HG02973 (cell line): ENCODE measurements at regions not wholly inside any gene's neighbourhood (a gene's known extent, or its start where the extent isn't known, plus 50 kb on each side); places are given as distances from the start of the nearest gene placed in this dataset.
"Not testable (repeated sequence)": the region's sequence is repeated elsewhere in the genome, so short reads cannot be mapped to it uniquely, and the experiment has no call there.

ENCODE experiments used
- ATAC-seq: cut with Tn5 transposase; IDR thresholded peaks from one replicate; pipeline ENCODE4 v1.9.1; 2021; ENCODE audit warnings: moderate library complexity; ENCODE audit not compliant: unreplicated experiment

DNA sequence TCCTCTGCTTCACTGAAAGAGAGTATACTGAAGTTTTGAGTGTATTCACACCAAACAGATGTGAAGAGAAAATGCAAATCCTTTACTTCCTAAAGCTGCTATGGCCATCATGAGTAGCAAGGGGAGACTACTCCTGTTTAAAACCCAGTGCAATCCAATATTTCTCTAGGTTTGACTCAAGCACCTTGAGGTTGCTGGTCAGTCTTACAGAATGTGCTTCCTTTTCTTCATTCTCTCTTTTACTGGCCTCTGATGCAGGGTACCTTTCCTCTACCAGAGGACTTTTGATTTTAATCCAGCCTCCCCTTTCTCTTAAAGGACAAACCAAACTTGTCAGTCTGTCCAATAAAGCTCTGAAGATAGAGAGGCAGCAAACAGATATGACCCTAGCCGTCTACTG is 98.1 kb upstream of the TLE4 start:
- ATAC-seq, result no peak

DNA sequence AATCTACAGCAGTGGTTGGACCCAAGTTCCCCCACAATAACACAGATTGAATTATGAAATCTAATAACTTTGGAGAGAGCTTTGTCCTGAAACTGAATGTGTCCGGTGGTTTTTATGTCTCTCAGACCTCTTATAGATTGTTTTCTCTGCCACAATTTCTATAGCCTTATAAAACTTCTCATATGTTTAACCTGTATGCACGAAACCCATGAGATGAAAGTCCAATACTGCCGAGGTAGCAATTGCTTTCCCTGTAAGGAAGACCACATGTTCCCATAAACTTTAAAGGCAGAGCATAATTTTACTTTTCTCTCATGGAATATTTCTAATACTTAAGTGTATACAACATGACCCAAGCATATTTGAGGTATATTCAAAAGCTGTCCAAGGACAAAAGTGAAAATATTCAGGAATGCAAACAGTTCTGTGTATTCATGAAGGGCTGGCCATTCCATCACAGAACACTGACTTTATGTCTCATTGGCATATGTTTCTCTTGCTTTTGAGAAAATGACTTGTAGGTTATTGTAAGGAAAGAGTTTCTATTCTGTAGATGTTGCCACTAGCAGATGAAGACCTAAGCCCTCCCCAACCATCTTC is 94.4 kb upstream of the TLE4 start:
- no peak for ATAC-seq

- peak; percentile 62 for ATAC-seq
Measured at GRCh38 chr9:79477955-79478771, 93.6 kb upstream of the TLE4 start.

GRCh38 chr9:79480639-79481038 is 91.1 kb upstream of the TLE4 start:
- ATAC-seq, result no peak

DNA sequence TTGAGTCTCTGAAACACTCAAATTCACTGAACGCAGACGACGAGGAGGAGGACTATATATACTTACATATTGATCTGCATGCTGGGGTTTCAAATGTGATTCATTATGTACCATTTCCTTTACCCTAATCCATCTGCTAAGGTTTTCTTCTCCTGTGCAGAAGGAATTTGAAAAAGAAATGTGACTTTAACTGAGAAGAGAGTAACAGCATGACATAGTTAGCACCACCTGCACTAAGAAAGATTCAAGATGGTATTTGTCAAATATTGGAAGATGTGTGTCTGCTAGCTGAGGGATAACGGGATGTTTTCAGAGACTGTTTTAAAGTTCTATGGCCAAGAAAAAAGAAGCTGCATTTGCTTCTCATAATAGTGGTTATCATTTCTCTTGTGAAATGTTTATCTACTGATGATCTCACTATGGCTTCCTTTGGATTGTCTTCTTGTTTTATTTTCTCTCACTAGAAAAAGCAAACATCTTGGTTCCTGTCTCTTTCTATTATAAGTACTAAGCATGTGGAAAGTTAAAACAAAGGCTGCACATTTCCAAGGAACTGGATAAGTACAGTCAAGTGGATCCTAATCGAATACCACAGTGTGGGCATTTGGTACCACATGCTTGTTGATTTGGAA is 89.8 kb upstream of the TLE4 start:
- no peak for ATAC-seq

GRCh38 chr9:79485258-79485657 is 86.5 kb upstream of the TLE4 start:
- ATAC-seq, result no peak

DNA sequence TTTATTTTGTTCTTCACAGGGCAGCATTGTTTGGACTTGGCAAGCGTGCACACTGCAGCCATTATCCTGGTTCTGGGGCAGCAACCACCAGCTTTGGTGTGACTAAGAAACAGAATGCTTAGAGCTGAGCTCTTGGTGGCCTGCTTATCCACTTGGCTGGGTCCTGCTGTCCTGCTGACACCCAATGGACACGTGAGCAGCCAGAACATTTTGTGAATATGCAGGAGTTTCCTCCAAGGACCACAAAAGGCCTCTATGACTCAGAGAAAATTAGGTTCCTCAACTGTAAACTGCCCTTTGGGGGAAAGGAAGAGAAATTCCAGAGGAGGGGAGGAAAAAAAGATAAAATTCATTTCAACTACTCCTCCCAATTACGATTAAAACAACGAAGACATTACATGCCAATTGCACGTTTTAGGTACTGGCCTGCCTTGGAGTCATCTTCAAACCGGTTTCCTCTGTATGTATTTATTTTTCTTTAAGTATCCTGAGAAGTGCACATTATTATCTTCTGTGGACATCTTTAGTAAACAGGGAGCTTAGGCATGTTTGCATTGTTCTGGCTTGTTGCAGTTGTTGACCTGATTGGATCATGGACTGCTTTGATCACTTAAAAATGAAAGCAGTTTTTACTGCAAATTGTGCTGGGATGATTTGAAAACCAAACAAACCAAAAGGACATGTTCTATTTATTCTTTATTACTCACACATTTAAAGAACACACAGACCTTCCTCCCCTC is 82.3 kb upstream of the TLE4 start:
- no peak for ATAC-seq

DNA sequence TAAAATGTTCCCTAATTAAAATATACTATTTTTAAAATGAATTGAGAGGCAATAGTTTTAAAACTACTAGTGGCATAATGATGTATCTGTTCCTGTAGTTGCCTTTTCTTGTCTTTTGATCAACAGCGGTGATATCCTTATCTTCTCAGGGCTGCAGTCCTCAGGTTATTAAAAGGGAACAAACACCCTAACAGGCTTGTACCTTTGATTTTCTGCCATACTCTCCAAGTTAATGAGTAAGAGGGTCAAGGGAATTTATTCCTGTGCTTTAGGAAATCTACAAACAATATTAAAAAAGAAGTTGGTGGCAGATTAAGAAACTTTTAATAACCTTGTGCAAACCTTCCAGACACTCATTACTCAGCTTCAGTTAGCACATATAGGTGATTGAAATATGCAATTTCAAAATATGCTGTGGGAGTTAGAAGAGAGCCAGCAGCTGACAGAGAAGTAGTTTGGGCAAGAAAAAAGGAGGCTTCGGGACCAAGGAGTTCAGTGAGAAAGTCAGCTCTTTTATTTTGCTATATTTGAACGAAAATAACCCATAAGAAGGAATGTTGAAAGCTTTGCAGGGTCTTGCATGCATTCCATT is 81.0 kb upstream of the TLE4 start:
- no peak for ATAC-seq

- ATAC-seq, result no peak
Measured at GRCh38 chr9:79492092-79493009, 79.4 kb upstream of the TLE4 start.

GRCh38 chr9:79500196-79500864 is 71.4 kb upstream of the TLE4 start:
- ATAC-seq, result not testable (repeated sequence)

- ATAC-seq, result no peak
Measured at GRCh38 chr9:79501546-79501945, 70.2 kb upstream of the TLE4 start.

- no peak for ATAC-seq
Measured at GRCh38 chr9:79507801-79508200, 64.0 kb upstream of the TLE4 start.

DNA sequence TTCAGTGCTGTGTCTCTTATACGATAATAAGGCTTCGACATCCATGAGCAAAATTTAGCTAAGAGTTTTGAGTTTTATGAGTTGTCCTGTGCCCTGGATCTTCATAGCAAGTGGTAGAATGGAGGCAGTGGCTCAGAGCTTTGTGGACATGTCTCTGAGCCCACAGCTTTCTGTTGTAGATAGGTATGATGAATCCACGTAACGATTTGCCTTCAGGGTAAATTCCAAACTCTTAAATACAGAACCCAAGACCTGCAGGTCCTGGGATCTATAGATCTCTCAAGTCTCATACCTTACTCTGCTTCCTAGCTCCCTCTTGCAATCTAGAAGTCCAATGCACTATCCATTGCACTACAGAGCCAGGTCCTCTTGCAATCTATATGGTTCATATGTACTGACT is 59.5 kb upstream of the TLE4 start:
- ATAC-seq, result no peak
